Prostate gland (tissue), 2 donors: ENCODE measurements at regions not wholly inside any gene's neighbourhood (a gene's known extent, or its start where the extent isn't known, plus 50 kb on each side); places are given as distances from the start of the nearest gene placed in this dataset.

Source experiments
- DNase-seq: peaks from one replicate; pipeline ENCODE4 v3.0.0-alpha.2; 2019; ENCODE audit warnings: low spot score
- H3K27ac ChIP-seq, 2 donors: fragments of 200-600 bp; sonication (generic); 2 replicates each; pipeline ENCODE4 v1.5.1; 2017 to 2019
- H3K27me3 ChIP-seq: fragments of 200-600 bp; sonication (generic); replicated peaks from 2 replicates; pipeline ENCODE4 v1.5.1; 2019; ENCODE audit not compliant: insufficient read depth
- H3K36me3 ChIP-seq, 2 donors: fragments of 200-600 bp; sonication (generic); 1 replicate in 1 of 2; 2 replicates in 1 of 2; pipeline versions ENCODE4 v1.5.1 to v1.8.1; 2017 to 2019
- H3K4me1 ChIP-seq: fragments of 200-600 bp; sonication (generic); replicated peaks from 2 replicates; pipeline ENCODE4 v1.5.1; 2019
- H3K4me3 ChIP-seq, 2 donors: fragments of 200-600 bp; sonication (generic); 2 replicates each; pipeline ENCODE4 v1.5.1; 2017 to 2019
- H3K9me3 ChIP-seq: fragments of 200-600 bp; sonication (generic); 2 replicates; pipeline ENCODE4 v1.5.1; 2017
- CTCF ChIP-seq, 4 experiments: fragments of 200-600 bp in 2 of 4; fragments of 450-650 bp in 2 of 4; sonication (generic) in 2 of 4; IDR thresholded peaks; 1 replicate in 3 of 4; 2 replicates in 1 of 4; pipeline ENCODE4 v1.5.1; 2016 to 2019; ENCODE audit warnings: antibody characterized with exemption in 4 of 4, mild to moderate bottlenecking in 2 of 4, moderate library complexity in 2 of 4
- POLR2A ChIP-seq: fragments of 450-650 bp; IDR thresholded peaks from one replicate; pipeline ENCODE4 v1.6.1; 2016; ENCODE audit warnings: antibody characterized with exemption, mild to moderate bottlenecking
- POLR2AphosphoS5 ChIP-seq: sonication (generic); formaldehyde crosslinking; IDR thresholded peaks from one replicate; pipeline ENCODE4 v1.6.1; 2017; ENCODE audit warnings: antibody characterized with exemption
- WGBS: methylation state at CpG from one replicate; pipeline ENCODE4 v1.1.5; 2018; 5-methylcytosine and 5-hydroxymethylcytosine counted together
- intact Hi-C: fragments of 100-400 bp; cut with DNase I; formaldehyde crosslinking; loops from one replicate; pipeline ENCODE4 v1.14.2; 2022

GRCh38 chr5:171528036-171528435, 108.6 kb downstream of the FGF18 start:
- no peaks in the 10 kb centered on the region for H3K9me3 ChIP-seq
- no peaks in the 10 kb centered on the region for H3K4me1 ChIP-seq
- DNase-seq = no peak
- TF ChIP-seq POLR2A = no peak
- no peak for TF ChIP-seq POLR2AphosphoS5
- no peak for TF ChIP-seq CTCF (IDR thresholded peaks at IDR 0.05)
- H3K4me3 ChIP-seq = no peak overlapping the region
- H3K27me3 ChIP-seq = peaks cover 3% of the 10 kb centered on the region
- intact Hi-C loops = loop anchor here (10.0 kb wide), 1 partner anchor 67 kb away; no protein-coding TSS in a partner anchor
- H3K27ac ChIP-seq = no peak overlapping the region
- no peaks in the 10 kb centered on the region for H3K36me3 ChIP-seq
- WGBS = 96% methylated on average over 9 of the region's 9 CpGs

GRCh38 chr5:171528865-171529614, 109.6 kb downstream of the FGF18 start:
- DNase-seq = no peak
- TF ChIP-seq POLR2AphosphoS5 (no peak), POLR2A (no peak), CTCF (IDR thresholded peaks at IDR 0.05) (no peak)
- no peak overlapping the region for H3K27ac ChIP-seq
- no peak overlapping the region for H3K4me3 ChIP-seq
- H3K4me1 ChIP-seq = no peaks in the 10 kb centered on the region
- 85% methylated on average over 19 of the region's 19 CpGs for WGBS
- no peaks in the 10 kb centered on the region for H3K36me3 ChIP-seq
- H3K9me3 ChIP-seq = no peaks in the 10 kb centered on the region
- intact Hi-C loops = loop anchor here (10.0 kb wide), 1 partner anchor 66 kb away; no protein-coding TSS in a partner anchor
- H3K27me3 ChIP-seq = peaks cover 3% of the 10 kb centered on the region

GRCh38 chr5:171531638-171532037, 112.2 kb downstream of the FGF18 start:
- no peak for TF ChIP-seq CTCF (IDR thresholded peaks at IDR 0.05)
- TF ChIP-seq POLR2AphosphoS5 = no peak
- no peak for TF ChIP-seq POLR2A
- no peak for DNase-seq
- intact Hi-C loops = no loop called here
- no peak overlapping the region for H3K4me3 ChIP-seq
- H3K27ac ChIP-seq = no peak overlapping the region
- no peaks in the 10 kb centered on the region for H3K9me3 ChIP-seq
- H3K27me3 ChIP-seq = no peaks in the 10 kb centered on the region
- H3K4me1 ChIP-seq = no peaks in the 10 kb centered on the region
- 45% methylated on average over 3 of the region's 3 CpGs for WGBS
- no peaks in the 10 kb centered on the region for H3K36me3 ChIP-seq

- Histone ChIP-seq H3K9me3 (no peaks in the 10 kb centered on the region), H3K27ac (no peak overlapping the region), H3K4me1 (no peaks in the 10 kb centered on the region), H3K4me3 (no peak overlapping the region), H3K36me3 (no peaks in the 10 kb centered on the region), H3K27me3 (no peaks in the 10 kb centered on the region)
- intact Hi-C loops = no loop called here
- 92% methylated on average over 4 of the region's 4 CpGs for WGBS
- no peak for DNase-seq
- TF ChIP-seq CTCF (IDR thresholded peaks at IDR 0.05) (no peak), POLR2A (no peak)
Measured at GRCh38 chr5:171533153-171533552, 113.7 kb downstream of the FGF18 start.
